NCI-H2227 (cell line): ENCODE measurements at regions not wholly inside any gene's neighbourhood (a gene's known extent, or its start where the extent isn't known, plus 50 kb on each side); places are given as distances from the start of the nearest gene placed in this dataset.

Experiments
- DNase-seq: peaks from one replicate; lab custom pipeline; 2025; ENCODE audit not compliant: unreplicated experiment; lab: John Stamatoyannopoulos, UW

DNA sequence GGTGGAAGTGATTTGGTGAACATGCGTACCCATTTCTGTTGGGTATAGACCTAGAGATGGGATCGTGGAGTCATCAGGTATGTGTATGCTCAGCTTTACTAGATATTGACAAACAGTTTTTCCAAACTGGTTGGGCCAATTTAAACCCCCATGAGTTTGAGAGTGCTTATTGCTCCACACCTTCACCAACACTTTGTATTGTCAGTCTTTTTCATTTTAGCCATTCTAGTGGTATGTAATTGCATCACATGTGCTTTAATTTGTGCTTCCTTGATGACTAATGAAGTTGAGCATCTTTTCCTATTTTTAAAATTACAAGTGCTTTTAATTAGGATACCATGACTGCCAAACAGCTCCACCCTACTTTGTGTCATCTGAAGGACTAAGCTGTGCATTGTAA, 158.9 kb upstream of the AKIRIN2 start:
- no peak for DNase-seq

DNA sequence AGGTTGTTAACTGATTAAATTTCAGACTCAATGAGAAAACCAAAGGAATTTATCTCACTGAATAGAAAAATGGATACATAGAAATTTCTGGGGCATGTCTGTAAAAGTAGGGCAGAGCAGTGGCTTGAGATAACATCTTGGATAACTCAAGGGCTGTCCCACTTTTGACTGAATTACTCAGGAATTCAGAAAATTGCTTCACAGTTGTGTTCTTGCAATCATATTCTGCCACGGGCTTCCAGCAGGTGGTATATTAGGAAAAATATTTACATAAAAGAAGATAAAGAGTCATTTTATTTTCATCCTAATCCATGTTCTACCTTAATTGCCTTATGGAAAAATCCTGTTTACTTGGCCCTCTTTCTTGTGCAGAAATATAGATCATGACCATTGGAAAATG, 156.4 kb upstream of the AKIRIN2 start:
- no peak for DNase-seq

DNA sequence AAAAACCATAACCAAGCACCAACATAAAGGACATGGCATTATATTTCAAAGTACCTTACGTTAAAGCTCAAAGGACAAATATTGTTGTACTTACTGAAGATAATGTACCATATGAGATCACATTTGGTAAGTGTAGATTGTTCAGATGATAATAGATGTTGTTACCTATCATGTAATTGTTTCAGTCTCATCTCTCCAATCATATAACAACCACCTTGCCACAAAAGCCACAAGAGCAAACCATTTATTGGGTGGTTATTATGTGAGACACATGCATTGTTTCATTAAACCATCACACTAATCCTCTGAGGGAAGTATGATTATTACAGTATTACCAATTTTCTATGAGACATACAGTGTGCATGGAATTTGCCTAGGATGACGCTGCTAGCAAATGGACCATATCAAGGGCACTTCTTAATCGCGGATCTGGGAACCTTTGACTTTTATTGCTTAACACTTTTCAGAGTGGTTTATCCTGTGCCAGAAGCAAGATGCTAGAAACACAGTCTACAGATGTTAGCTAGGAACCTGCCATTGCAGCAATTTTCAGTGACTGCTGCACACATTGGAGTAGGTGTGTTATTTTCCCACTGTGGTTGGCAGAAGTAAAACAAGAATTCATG, 149.8 kb upstream of the AKIRIN2 start:
- no peak for DNase-seq

DNA sequence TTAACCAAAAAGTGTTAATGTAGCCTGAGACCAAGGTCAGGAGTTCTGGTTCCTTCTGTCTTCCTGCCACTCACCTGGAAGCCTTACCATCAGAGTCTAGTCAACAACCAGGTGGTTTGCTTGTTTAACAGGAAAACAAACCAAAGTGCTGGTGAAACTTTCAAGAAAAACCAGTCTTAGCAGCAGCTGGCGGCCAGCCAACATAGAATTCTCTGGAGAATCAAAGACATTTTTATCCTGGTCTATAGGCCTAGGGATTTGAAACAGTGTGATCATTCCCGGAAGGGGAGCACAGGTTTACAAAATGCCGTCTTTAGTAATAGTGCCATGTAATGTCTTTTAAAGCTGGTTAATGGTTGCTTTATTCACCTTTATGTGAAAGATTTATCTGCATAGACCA, 146.6 kb upstream of the AKIRIN2 start:
- no peak for DNase-seq

DNA sequence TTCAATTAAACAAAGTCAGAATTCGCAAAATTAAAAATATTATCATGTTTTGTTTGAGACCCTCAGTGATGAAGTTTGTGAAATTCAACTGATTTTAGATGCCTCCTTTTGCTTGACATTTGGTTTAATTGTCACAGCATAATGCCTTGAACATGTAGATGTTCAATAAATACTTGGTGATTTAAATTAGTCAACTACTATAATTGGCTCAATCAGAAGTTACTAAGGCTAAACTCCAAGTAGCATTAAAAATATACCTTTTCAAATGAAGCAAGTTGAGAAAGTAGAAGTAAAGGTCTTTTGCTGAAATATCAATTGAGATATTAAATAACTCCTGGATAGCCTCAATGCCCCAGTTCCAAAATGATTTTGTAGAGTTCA, 145.8 kb upstream of the AKIRIN2 start:
- no peak for DNase-seq

DNA sequence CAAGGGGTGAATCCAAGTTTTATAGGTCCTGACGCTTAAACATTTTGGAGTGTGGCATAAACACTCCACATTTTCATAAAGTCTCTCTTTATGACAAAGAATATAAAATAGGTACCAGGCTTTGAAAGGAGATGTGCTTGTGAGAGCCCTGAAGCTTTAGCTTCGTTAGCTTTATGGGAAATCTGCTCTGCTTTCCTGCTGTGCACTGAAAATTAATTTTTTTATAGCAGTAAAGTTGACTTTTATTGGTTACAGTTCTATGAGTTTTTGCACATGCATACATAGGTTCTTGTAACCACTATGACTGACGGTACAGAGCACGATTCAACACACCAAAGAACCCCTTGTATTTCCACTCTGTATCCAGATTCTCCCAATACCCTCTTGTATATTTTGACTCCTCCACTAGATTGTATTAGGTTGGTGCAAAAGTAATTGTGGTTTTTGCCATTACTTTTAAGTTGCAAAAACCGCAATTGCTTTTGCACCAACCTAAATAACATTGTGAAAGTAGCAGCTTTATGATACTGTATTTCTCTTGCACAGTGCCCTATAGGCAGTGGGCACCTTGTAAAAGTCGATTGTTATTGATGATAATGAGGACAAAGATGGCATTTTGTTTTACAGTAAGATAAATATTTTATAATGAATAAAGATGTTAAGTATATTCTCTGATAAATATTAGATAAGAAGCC, 145.2 kb upstream of the AKIRIN2 start:
- DNase-seq: no peak

DNA sequence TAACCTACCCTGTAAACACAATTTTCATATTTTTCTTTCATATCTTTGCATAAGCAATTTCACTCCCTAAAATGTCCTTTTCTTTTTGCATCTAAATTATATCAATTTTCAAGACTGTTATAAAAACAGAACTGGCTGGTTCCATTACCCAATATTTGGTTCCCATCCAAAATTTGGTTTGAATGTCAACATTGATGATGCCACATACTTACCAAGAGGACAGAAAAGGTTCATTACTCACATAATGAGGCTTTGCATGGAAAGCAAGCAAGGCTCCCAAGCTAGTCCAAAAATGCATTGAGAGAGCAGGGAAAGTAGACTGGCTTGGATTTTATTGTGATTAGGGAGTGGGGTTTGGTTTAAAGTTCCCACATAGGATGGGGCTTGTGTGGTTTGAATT, 144.4 kb upstream of the AKIRIN2 start:
- DNase-seq: no peak

DNA sequence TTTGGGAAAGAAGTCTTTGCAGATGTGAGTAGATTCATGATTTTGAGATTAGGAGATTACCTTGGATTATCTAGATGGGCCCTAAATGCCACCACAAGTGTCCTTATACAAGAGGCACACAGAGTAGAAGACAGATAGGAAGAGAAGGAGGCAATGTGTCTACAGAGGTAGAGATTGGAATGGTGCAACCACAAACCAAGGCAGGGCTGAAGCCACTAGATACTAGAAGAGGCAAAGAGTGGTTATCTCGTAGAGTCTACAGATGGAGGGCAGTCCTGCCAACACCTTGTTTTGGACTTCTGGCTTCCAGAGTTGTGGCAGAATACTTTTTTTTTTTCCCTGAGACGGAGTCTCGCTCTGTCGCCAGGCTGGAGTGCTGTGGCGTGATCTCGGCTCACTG, 138.3 kb upstream of the AKIRIN2 start:
- DNase-seq: no peak

DNA sequence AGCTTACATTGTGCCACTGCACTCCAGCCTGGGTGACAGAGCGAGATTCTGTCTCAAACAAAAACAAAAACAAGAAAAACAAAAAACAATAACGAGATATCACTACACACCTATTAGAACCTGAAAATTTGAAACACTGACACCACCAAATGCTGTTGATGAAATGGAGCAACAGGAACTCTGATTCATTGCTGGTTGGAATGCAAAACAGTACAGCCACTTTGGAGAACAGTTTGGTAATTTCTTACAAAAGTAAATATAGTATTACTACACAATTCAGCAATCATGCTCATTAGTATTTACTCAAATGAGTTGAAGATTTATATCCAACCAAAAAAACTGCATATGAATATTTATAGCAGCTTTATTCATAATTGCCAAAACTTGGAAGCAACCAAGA, 135.8 kb upstream of the AKIRIN2 start:
- DNase-seq: no peak

DNA sequence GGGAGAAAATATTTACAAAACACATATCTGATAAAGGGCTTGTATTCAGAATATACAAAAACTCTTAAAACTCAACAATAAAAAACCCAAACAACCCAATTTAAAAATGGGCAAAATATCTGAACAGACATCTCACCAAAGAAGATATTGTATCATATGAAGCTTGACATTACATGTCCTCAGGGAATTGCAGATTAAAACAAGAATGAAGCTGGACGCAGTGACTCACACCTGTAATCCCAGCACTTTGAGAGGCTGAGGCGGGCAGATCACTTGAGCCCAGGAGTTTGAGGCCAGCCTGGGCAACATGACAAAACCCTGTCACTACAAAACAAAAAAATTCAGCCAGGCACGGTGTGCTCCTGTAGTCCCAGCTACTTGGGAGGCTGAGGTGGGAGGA, 135.4 kb upstream of the AKIRIN2 start:
- DNase-seq: no peak

DNA sequence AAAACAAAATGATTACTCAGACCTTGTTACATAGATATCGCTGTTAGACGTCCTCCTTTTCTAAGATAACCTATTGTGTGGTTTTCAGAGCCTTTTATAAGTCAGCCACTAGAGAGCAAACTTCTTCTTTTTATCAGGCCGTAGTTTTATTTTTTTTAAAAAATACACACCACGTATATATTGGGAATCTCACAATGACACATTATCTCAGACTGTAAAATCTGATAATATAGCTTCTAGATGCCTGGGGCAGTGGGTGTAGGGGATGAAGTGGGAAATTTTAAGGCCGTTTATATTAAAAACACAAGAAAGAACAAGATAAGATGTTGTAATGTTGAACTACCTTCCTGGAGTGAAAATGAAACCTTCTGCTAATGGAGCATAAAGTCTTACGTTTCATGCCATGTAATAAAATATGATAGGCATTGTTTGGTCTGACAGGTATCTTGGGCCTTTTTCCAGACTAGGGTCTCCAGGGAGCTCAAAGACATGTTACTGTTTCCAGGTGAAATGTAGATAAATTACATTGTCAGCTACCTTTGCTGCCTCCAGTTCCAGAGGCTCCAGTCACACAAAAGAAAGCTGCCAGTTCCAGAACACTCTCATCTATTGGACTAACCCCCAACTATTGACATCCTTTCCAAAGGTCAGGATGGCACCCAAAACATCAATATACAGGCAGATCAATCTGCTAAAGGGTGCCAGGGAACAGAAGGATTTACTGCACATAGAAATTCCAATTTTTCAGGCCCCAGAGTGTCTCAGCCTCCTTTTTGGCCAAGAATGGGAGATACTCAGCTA, 130.2 kb upstream of the AKIRIN2 start:
- DNase-seq: peak; percentile 14

DNA sequence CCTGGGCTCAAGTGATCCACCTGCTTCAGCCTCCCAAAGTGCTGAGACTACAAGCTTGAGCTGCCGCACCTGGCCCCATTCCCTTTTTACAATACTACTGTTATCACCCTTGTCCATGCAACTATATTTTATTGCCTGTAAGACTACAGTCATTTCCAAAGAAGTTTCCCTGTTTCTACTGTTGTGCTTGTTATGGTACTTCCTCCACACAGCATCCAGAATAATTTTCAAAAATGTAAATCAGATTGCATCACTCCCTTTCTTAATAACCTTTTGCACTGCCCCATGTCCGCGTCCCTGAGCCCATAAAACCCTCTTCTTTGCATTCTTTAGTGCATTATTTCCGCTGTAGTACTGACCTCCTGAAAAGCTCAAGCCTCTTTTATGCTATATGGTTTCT, 128.9 kb upstream of the AKIRIN2 start:
- no peak for DNase-seq

DNA sequence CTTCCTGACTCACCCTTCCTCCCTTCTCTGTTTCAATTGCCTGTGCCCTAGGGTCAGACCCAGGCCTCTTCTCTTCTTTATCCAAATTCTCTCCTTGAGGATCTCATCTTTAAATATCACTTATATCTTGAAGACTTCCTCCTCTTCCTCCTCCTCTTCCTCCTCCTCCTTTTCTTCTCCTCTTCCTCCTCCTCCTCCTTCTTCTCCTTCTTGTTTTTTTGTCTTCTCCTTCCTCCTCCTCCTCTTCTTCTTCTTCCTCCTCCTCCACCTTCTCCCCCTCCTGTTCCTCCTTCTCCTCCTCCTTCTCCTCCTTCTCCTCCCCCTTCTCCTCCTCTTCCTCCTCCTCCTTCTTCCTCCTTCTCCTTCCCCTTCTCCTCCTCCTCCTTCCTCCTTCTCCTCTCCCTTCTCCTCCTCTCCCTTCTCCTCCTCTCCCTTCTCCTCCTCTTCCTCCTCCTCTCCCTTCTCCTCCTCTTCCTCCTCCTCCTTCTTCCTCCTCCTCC, 127.6 kb upstream of the AKIRIN2 start:
- DNase-seq: no peak

DNA sequence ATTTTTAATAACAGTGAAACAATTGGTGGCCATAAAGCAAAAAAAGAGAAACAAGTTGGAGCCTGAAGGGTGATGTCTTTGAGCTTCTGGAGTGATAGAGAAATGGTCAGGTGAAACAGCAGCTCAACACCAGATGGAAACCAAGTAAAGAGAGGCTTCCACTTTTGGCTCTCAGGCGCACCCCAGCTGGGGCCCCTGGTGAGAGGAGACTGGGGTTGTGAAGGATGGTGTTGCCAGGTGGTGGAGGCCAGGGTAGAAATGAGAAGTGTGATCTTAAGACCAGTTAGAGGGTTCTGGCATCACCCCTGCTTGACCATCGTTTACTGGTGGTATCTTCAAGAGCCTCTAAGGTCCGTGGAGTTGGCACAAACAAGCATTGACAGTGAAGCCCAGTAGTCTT, 126.0 kb upstream of the AKIRIN2 start:
- DNase-seq: no peak

DNA sequence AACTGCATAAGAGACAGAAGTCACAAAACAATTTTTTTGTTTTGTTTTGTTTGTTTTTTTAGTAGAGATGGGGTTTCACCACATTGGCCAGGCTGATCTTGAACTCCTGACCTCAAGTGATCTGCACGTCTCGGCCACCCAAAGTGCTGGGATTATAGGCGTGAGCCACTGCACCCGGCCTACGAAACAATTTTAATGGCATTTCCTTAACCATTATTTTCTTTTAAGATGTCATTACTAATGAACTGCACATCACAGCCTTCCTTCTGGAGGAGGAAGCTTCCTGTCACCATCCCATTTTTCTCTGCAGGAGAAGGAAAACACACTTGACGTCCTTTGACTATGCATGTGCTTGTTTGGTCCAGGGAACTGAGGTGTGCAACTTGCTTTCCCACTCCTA, 125.3 kb upstream of the AKIRIN2 start:
- no peak for DNase-seq

DNA sequence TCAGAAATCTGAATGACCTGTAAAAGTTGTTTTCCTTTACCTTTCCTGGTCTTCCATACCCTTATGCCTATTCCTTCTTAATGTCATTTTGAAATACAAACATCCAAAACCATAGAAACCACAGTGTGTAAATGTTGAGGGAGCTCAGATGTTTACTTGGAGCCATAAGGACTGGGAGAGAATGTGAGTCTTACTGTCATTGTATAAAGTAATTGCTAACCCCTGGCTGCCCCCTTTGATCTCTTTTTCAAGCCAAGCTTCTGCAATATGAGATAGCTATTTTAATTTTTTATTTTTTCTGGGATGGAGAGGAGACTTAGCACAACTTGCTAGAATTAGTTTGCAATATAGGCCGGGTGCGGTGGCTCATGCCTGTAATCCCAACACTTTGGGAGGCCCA, 124.4 kb upstream of the AKIRIN2 start:
- DNase-seq: no peak

DNA sequence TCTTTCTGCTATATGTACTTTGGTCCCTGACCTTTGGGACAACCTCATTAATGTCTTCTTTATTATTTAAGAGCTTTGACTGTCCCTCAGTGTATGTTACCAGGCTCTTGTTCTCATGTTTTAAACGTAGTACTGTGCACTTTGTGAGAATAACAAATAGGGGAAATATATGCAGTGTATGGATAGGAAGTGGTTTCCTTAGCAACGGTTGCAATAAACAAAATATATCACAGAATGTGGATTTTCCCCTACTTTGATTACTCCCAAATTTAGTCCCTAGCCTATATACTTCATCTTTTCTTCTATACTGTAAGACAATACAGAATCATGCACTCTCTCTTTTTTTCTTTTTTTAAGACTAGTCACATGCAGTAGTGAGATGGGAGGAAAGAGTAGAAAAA, 123.8 kb upstream of the AKIRIN2 start:
- DNase-seq: no peak

DNA sequence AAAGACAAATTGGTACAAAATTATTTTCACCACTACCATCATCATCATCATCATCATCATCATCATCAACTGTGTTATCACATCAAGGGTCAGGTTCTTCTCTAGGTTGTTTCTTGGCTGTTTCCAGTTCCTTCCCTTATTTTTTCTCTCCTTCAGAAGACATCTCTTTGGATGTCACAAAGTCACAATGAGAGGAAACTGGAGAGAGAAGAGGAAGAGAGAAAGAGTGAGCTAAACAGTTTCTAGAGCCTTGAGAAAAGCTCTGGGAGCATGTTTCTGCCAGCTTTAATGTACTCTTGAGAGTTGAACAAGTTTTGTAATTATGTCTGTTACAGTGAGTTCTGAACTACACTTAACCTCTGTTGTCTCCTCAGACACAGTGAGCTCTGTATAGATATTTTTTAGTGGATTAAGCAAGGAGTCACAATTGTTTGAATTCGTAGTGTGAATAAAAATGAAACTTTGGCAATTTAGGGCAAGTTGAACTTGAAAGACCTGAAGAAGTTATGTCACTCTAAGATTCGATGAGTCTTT, 123.0 kb upstream of the AKIRIN2 start:
- no peak for DNase-seq

DNA sequence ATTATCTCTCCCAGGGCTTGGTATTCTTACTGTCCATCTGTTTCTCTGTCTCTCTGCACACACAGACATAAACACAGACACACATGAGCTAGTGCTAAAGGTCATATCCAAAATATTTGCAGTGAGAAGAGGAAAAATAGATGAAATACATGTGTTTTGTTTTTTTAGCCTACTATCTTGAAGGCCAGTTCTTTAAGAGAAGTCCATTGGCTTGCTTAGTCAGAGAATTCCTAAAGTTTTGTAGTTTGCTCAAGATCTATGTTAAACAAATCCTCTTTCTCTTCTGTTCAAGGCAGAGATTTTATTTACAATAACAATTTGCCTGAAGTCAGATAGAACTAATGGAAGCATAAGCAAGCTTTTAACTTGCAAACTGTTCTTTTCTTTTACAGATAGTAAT, 120.0 kb upstream of the AKIRIN2 start:
- no peak for DNase-seq

DNA sequence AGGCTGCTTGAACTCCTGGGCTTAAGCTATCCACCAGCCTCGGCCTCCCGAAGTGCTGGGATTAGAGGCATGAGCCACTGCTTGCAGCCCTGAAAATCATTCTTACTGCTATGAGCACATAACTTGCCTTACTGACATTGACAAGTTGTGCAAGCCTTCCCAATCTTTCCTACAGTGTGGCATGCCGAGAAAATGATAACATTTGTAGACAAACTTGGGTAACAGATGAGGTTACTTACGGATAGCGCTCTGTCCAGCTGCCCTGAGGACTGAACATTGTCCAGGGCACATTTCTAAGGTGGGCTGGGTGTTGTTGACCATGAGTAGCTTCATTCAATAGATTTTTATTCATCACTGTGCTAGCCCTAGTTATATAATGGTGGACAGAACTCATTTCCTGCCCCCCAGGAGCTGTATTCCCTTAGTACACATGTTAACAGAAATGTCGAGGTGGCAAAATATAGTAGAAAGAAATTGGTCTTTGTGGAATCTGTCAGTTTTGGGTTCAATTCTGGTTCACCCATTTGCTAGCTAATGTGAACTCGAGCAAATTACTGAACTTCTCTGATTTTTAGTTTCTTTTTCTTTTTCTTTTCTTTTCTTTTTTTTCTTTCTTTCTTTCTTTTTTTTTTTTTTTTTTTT, 118.4 kb upstream of the AKIRIN2 start:
- no peak for DNase-seq

DNA sequence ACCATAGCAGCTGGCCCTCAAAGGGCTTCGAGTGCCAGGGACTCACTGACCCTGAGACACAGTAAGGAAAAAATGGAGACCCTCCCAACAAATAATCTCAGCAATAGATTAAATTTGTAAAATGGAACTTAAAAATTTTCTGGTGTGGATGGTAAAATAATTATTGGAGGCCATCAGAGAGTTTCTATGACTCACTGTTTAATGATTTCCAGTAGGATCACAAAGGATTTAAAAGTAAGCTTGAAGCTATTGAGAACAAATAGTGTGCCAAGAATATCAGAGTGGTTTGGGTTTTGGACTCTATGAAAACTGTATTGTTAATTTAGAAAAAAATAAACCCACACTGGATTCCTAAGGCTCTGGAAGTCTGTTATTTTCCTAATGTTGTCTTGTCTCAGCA, 115.2 kb upstream of the AKIRIN2 start:
- no peak for DNase-seq
